ENCODE measurements at regions not wholly inside any gene's neighbourhood (a gene's known extent, or its start where the extent isn't known, plus 50 kb on each side); places are given as distances from the start of the nearest gene placed in this dataset.

DNA sequence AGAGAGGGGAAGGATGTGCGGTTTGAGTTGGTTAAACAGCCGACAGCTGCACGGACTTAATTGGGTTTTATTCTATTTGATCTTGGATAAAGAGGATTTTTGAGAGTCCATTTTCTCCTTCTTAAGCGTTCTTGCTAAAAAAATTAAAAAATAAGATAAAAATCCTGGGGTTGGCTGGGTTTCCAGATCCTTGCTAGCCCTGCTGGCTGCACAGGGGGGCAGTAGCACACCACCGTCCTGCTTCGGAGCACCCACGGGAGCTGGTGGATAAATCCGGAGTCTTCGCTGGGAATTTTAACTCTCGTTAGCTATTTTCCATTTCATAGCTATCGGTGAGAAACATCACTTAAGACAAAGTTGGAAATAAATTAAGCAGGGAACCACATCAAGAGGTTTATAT lies 792.0 kb downstream of the TYW1 start:
- TF ChIP-seq, protein P1, sequence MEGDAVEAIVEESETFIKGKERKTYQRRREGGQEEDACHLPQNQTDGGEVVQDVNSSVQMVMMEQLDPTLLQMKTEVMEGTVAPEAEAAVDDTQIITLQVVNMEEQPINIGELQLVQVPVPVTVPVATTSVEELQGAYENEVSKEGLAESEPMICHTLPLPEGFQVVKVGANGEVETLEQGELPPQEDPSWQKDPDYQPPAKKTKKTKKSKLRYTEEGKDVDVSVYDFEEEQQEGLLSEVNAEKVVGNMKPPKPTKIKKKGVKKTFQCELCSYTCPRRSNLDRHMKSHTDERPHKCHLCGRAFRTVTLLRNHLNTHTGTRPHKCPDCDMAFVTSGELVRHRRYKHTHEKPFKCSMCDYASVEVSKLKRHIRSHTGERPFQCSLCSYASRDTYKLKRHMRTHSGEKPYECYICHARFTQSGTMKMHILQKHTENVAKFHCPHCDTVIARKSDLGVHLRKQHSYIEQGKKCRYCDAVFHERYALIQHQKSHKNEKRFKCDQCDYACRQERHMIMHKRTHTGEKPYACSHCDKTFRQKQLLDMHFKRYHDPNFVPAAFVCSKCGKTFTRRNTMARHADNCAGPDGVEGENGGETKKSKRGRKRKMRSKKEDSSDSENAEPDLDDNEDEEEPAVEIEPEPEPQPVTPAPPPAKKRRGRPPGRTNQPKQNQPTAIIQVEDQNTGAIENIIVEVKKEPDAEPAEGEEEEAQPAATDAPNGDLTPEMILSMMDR (IDR thresholded peaks at IDR 0.05), result no peak
- no peak for TF ChIP-seq POLR2A (IDR thresholded peaks at IDR 0.05)
- no peak for TF ChIP-seq EP300 (IDR thresholded peaks at IDR 0.05)
- no peak for TF ChIP-seq POLR2AphosphoS5 (IDR thresholded peaks at IDR 0.05)
